HCT116 (cell line): ENCODE measurements at regions not wholly inside any gene's neighbourhood (a gene's known extent, or its start where the extent isn't known, plus 50 kb on each side); places are given as distances from the start of the nearest gene placed in this dataset.

Source experiments
- ATAC-seq: fragments of 200-7000 bp; cut with Tn5 transposase; 2 replicates; pipeline ENCODE4 v1.9.1; 2020; ENCODE audit warnings: mild to moderate bottlenecking, moderate library complexity
- BruUV-seq: library from RNA; stranded (reverse); fragments of 400-500 nt; replicated peaks from 2 replicates; lab custom pipeline; 2021; lab: Mats Ljungman, UMichigan
- CTCF ChIA-PET: fragments of 300-600 bp; sonication (Branson Sonifier 250); formaldehyde crosslinking; loops from one replicate; lab custom pipeline; 2021; ENCODE audit warnings: antibody characterized with exemption; lab: Charles Lee
- POLR2A ChIA-PET: fragments of 300-600, 350-600 bp; sonication (Branson Sonifier 250); formaldehyde crosslinking; loops from one replicate; lab custom pipeline; 2021; ENCODE audit warnings: antibody characterized with exemption; lab: Charles Lee
- RAD21 ChIA-PET, 2 experiments: fragments of 300-600 bp; sonication (Branson Sonifier 250); formaldehyde crosslinking; loops; one replicate each; lab custom pipeline; 2023; ENCODE audit warnings: low total read pairs in 2 of 2; ENCODE audit not compliant: uncharacterized antibody in 2 of 2, unreplicated experiment in 2 of 2, low non-redundant PET in 1 of 2; lab: Charles Lee
- DNase-seq: peaks from one replicate; pipeline ENCODE4 v3.0.0-alpha.2; 2010; ENCODE audit warnings: low read depth, low spot score
- H2AFZ ChIP-seq: fragments of 200-600 bp; shearing (Covaris generic), sonication (generic); 2 replicates; pipeline ENCODE4 v1.6.1; 2017; ENCODE audit warnings: low read depth, mixed run types, mixed read lengths, antibody characterized with exemption, low read length; ENCODE audit not compliant: poor library complexity, severe bottlenecking
- H3K27ac ChIP-seq: 2 replicates; pipeline ENCODE4 v1.5.1; 2012; ENCODE audit warnings: low read depth, low read length
- H3K27me3 ChIP-seq: fragments of 200-600 bp; sonication (generic); 2 replicates; pipeline ENCODE4 v1.6.1; 2016; ENCODE audit warnings: mixed run types, low read length, mixed read lengths; ENCODE audit not compliant: insufficient read depth
- H3K36me3 ChIP-seq, 2 experiments: fragments of 200-500 bp in 1 of 2; fragments of 200-600 bp in 1 of 2; sonication (Bioruptor generic) in 1 of 2; sonication (generic) in 1 of 2; 2 replicates each; pipeline versions ENCODE4 v1.5.1 to v1.6.1; 2014 to 2016; ENCODE audit warnings: low read length in 2 of 2, inconsistent platforms in 1 of 2, mixed read lengths in 1 of 2, mixed run types in 1 of 2; ENCODE audit not compliant: insufficient read depth in 2 of 2, control insufficient read depth in 1 of 2
- H3K4me1 ChIP-seq, 2 experiments: fragments of 200-600 bp in 1 of 2; sonication (generic) in 1 of 2; 2 replicates each; pipeline versions ENCODE4 v1.5.1 to v1.6.1; 2012 to 2017; ENCODE audit warnings: low read length in 2 of 2, inconsistent platforms in 1 of 2, mild to moderate bottlenecking in 1 of 2, mixed read lengths in 1 of 2, mixed run types in 1 of 2, moderate library complexity in 1 of 2; ENCODE audit not compliant: insufficient read depth in 2 of 2, control insufficient read depth in 1 of 2
- H3K4me2 ChIP-seq: fragments of 200-600 bp; sonication (generic); 2 replicates; pipeline ENCODE4 v1.6.1; 2017; ENCODE audit warnings: mixed run types, low read length, mixed read lengths
- H3K4me3 ChIP-seq, 2 experiments: fragments of 200-600 bp in 1 of 2; sonication (generic) in 1 of 2; replicated peaks in 1 of 2; 2 replicates each; pipeline ENCODE4 v1.5.1; 2011 to 2016; ENCODE audit warnings: low read length in 2 of 2, control low read depth in 1 of 2, low read depth in 1 of 2, mild to moderate bottlenecking in 1 of 2, mixed read lengths in 1 of 2, mixed run types in 1 of 2
- H3K79me2 ChIP-seq: fragments of 200-600 bp; sonication (generic); 2 replicates; pipeline ENCODE4 v1.6.1; 2017; ENCODE audit warnings: mild to moderate bottlenecking, mixed run types, low read length, moderate library complexity, mixed read lengths; ENCODE audit not compliant: insufficient read depth
- H3K9ac ChIP-seq: fragments of 200-600 bp; sonication (generic); 2 replicates; pipeline ENCODE4 v1.6.1; 2016; ENCODE audit warnings: low read length, mixed read lengths
- H3K9me2 ChIP-seq: fragments of 200-600 bp; sonication (generic), shearing (Covaris generic); 2 replicates; pipeline ENCODE4 v1.6.1; 2017; ENCODE audit warnings: mixed run types, mild to moderate bottlenecking, moderate library complexity; ENCODE audit not compliant: insufficient read depth
- H3K9me3 ChIP-seq, 2 experiments: fragments of 200-500 bp in 1 of 2; fragments of 200-600 bp in 1 of 2; sonication (Bioruptor generic) in 1 of 2; sonication (generic) in 1 of 2; 2 replicates each; pipeline ENCODE4 v1.6.1; 2014 to 2017; ENCODE audit warnings: low read length in 2 of 2, mixed read lengths in 2 of 2, inconsistent platforms in 1 of 2, low read depth in 1 of 2, mild to moderate bottlenecking in 1 of 2, mixed run types in 1 of 2, moderate library complexity in 1 of 2; ENCODE audit not compliant: control insufficient read depth in 1 of 2, insufficient read depth in 1 of 2
- H4K20me1 ChIP-seq: fragments of 200-600 bp; sonication (generic), shearing (Covaris generic); 2 replicates; pipeline ENCODE4 v1.6.1; 2017; ENCODE audit warnings: mixed run types, mild to moderate bottlenecking, moderate library complexity; ENCODE audit not compliant: insufficient read depth
- CBX3 ChIP-seq: IDR thresholded peaks from 2 replicates; pipeline ENCODE4 v1.6.1; 2012; ENCODE audit warnings: low read depth
- CTCF ChIP-seq, 3 experiments: fragments of 200-600 bp in 1 of 3; sonication (generic) in 1 of 3; IDR thresholded peaks in 2 of 3; conservative IDR thresholded peaks in 1 of 3; 2 replicates each; pipeline ENCODE4 v1.5.1; 2012 to 2017; ENCODE audit warnings: low read depth in 2 of 3, low read length in 2 of 3, antibody characterized with exemption in 1 of 3, borderline replicate concordance in 1 of 3, control low read depth in 1 of 3, mild to moderate bottlenecking in 1 of 3, mixed read lengths in 1 of 3, mixed run types in 1 of 3, moderate library complexity in 1 of 3; ENCODE audit not compliant: insufficient read depth in 1 of 3
- EGR1 ChIP-seq: IDR thresholded peaks from 2 replicates; pipeline ENCODE4 v1.6.1; 2012; ENCODE audit warnings: low read depth
- ELF1 ChIP-seq: IDR thresholded peaks from 2 replicates; pipeline ENCODE4 v1.6.1; 2012; ENCODE audit warnings: low read depth, borderline replicate concordance
- FOSL1 ChIP-seq: IDR thresholded peaks from 2 replicates; pipeline ENCODE4 v1.6.1; 2012; ENCODE audit warnings: low read depth
- JUND ChIP-seq: IDR thresholded peaks from 2 replicates; pipeline ENCODE4 v1.6.1; 2012
- POLR2AphosphoS5 ChIP-seq: IDR thresholded peaks from 2 replicates; pipeline ENCODE4 v1.6.1; 2011; ENCODE audit warnings: mild to moderate bottlenecking, low read depth, low read length, moderate library complexity
- RAD21 ChIP-seq: IDR thresholded peaks from 2 replicates; pipeline ENCODE4 v1.6.1; 2012; ENCODE audit warnings: low read depth, mild to moderate bottlenecking
- REST ChIP-seq: IDR thresholded peaks from 2 replicates; pipeline ENCODE4 v1.6.1; 2012; ENCODE audit warnings: low read depth
- SIN3A ChIP-seq: IDR thresholded peaks from 2 replicates; pipeline ENCODE4 v1.6.1; 2012; ENCODE audit warnings: low read depth
- SP1 ChIP-seq: IDR thresholded peaks from 2 replicates; pipeline ENCODE4 v1.6.1; 2012; ENCODE audit warnings: low read depth
- SRF ChIP-seq: IDR thresholded peaks from 2 replicates; pipeline ENCODE4 v1.6.1; 2012; ENCODE audit warnings: low read depth
- TCF7L2 ChIP-seq: IDR thresholded peaks from 2 replicates; pipeline ENCODE4 v1.7.0; 2011; ENCODE audit warnings: borderline replicate concordance, inconsistent platforms; ENCODE audit not compliant: insufficient read depth, insufficient read length; ENCODE audit errors: extremely low read depth
- YY1 ChIP-seq: IDR thresholded peaks from 2 replicates; pipeline ENCODE4 v1.6.1; 2011; ENCODE audit warnings: low read length, low read depth, moderate library complexity, mild to moderate bottlenecking; ENCODE audit not compliant: insufficient replicate concordance; ENCODE audit errors: extremely low read depth
- ZBTB33 ChIP-seq: IDR thresholded peaks from 2 replicates; pipeline ENCODE4 v1.6.1; 2011; ENCODE audit warnings: mild to moderate bottlenecking, low read length, moderate library complexity; ENCODE audit not compliant: insufficient replicate concordance; ENCODE audit errors: extremely low read depth
- intact Hi-C: fragments of 100-400 bp; cut with micrococcal nuclease; formaldehyde crosslinking; loops from 2 replicates; pipeline ENCODE4 v1.10.0; 2022

GRCh38 chr11:109668973-109669634, 247.1 kb downstream of the C11orf87 start:
- no peak for DNase-seq
- no peak overlapping the region for H3K27ac ChIP-seq

More at GRCh38 chr11:109668973-109669634, 247.1 kb downstream of the C11orf87 start:
- BruUV-seq: no TSS peak
- no peak overlapping the region for H3K4me2 ChIP-seq
- no peak for ATAC-seq
- H3K9ac ChIP-seq: no peak overlapping the region
- ChIA-PET POLR2A (no interaction called here), CTCF (no interaction called here), RAD21 (no interaction called here)
- no peaks in the 10 kb centered on the region for H3K36me3 ChIP-seq
- no peaks in the 10 kb centered on the region for H3K9me2 ChIP-seq
- no peaks in the 10 kb centered on the region for H4K20me1 ChIP-seq
- no peaks in the 10 kb centered on the region for H3K4me1 ChIP-seq
- TF ChIP-seq FOSL1 (no peak), ZBTB33 (no peak), RAD21 (no peak), CTCF (IDR thresholded peaks at IDR 0.05 in 2 of 3, conservative IDR thresholded peaks at IDR 0.05 in 1 of 3; ENCODE audit: borderline replicate concordance in 1 of 3, insufficient read depth in 1 of 3, low read depth in 2 of 3, low read length in 2 of 3) (no peak), SRF (no peak), JUND (no peak), POLR2AphosphoS5 (no peak), SIN3A (no peak), REST (no peak), YY1 (no peak), CBX3 (no peak), EGR1 (no peak), TCF7L2 (no peak), ELF1 (no peak), SP1 (no peak)
- intact Hi-C loops: no loop called here
- no peaks in the 10 kb centered on the region for H3K27me3 ChIP-seq
- H3K9me3 ChIP-seq: no peaks in the 10 kb centered on the region
- H3K4me3 ChIP-seq: no peak overlapping the region
- no peaks in the 10 kb centered on the region for H3K79me2 ChIP-seq
- H2AFZ ChIP-seq: no peak overlapping the region
